Islet of Langerhans (tissue), 1 donor: ENCODE measurements at regions not wholly inside any gene's neighbourhood (a gene's known extent, or its start where the extent isn't known, plus 50 kb on each side); places are given as distances from the start of the nearest gene placed in this dataset.

ENCODE experiments used
- FAIRE-seq: peaks from one replicate; lab custom pipeline; 2011; peaks lifted over from hg19 to GRCh38; lab: Jason Lieb, UNC

- FAIRE-seq = no peak
Measured at GRCh38 chr3:187931101-187931500, 185.8 kb upstream of the BCL6 start.

- no peak for FAIRE-seq
Measured at GRCh38 chr3:187931770-187932278, 186.6 kb upstream of the BCL6 start.

- no peak for FAIRE-seq
Measured at GRCh38 chr3:187932530-187932929, 187.3 kb upstream of the BCL6 start.

- FAIRE-seq = no peak
Measured at GRCh38 chr3:187935623-187936156, 190.4 kb upstream of the BCL6 start.

- FAIRE-seq = no peak
Measured at GRCh38 chr3:187936676-187937075, 191.4 kb upstream of the BCL6 start.

- FAIRE-seq = no peak
Measured at GRCh38 chr3:187939891-187940290, 194.6 kb upstream of the BCL6 start.

GRCh38 chr3:187941135-187941847, 196.0 kb upstream of the BCL6 start:
- no peak for FAIRE-seq

- no peak for FAIRE-seq
Measured at GRCh38 chr3:187941848-187942194, 196.6 kb upstream of the BCL6 start.

GRCh38 chr3:187942658-187943241, 197.5 kb upstream of the BCL6 start:
- FAIRE-seq = no peak

GRCh38 chr3:187943677-187944389, 198.6 kb upstream of the BCL6 start:
- FAIRE-seq = no peak

GRCh38 chr3:187944390-187945179, 199.3 kb upstream of the BCL6 start:
- no peak for FAIRE-seq

- FAIRE-seq = no peak
Measured at GRCh38 chr3:187945374-187945773, 200.1 kb upstream of the BCL6 start.

GRCh38 chr3:187946163-187946691, 201.0 kb upstream of the BCL6 start:
- FAIRE-seq = no peak

GRCh38 chr3:187946981-187947380, 201.7 kb upstream of the BCL6 start:
- FAIRE-seq = no peak

- no peak for FAIRE-seq
Measured at GRCh38 chr3:187947927-187948682, 202.8 kb upstream of the BCL6 start.

- FAIRE-seq = no peak
Measured at GRCh38 chr3:187949093-187949820, 204.0 kb upstream of the BCL6 start.

GRCh38 chr3:187950671-187951070, 203.3 kb upstream of the LPP start:
- FAIRE-seq = no peak

- FAIRE-seq = no peak
Measured at GRCh38 chr3:187951452-187952190, 202.3 kb upstream of the LPP start.

- no peak for FAIRE-seq
Measured at GRCh38 chr3:187952849-187953248, 201.1 kb upstream of the LPP start.

GRCh38 chr3:187954516-187954872, 199.5 kb upstream of the LPP start:
- no peak for FAIRE-seq
